ENCODE measurements at regions not wholly inside any gene's neighbourhood (a gene's known extent, or its start where the extent isn't known, plus 50 kb on each side); places are given as distances from the start of the nearest gene placed in this dataset.

- no peak overlapping the region for H3K27ac ChIP-seq (ENCODE audit: low read depth, low read length)
- H3K9ac ChIP-seq (ENCODE audit: low read depth, low read length) = no peak overlapping the region
- H3K27me3 ChIP-seq (ENCODE audit: control insufficient read depth, insufficient read depth, low read length) = no peaks in the 10 kb centered on the region
- H3K4me3 ChIP-seq (ENCODE audit: low read depth, low read length) = no peak overlapping the region
- no peaks in the 10 kb centered on the region for H3K36me3 ChIP-seq (ENCODE audit: control insufficient read depth, insufficient read depth, low read length)
- no peaks in the 10 kb centered on the region for H3K4me1 ChIP-seq (ENCODE audit: control insufficient read depth, insufficient read depth, low read length)
- no peaks in the 10 kb centered on the region for H3K9me3 ChIP-seq (ENCODE audit: control insufficient read depth, insufficient read depth, low read length)
Measured at GRCh38 chr9:78557540-78557939, 260.6 kb downstream of the PSAT1 start.

DNA sequence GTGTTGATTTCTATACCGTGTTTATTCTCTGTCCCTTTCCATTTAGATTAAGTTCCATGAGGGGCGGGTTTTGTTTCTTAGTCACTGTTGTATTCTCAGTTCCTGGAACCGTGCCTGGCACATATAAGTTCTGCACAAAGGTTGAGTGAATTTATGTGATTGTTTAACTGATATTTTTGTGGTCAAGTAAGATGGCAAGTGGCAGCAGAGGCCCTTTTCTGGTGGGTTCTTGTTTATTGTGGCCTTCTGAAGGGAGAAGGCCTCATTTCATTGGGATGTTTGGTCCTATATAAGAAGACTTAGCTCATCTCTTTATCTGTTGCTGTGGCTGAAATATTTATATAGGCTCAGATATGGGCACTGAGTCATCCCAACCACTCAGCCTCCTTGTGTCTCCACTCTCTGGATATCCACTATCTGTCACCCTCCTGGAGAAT, 262.5 kb downstream of the PSAT1 start:
- Histone ChIP-seq H3K9me3 (ENCODE audit: control insufficient read depth, insufficient read depth, low read length) (no peaks in the 10 kb centered on the region), H3K4me3 (ENCODE audit: low read depth, low read length) (no peak overlapping the region), H3K27me3 (ENCODE audit: control insufficient read depth, insufficient read depth, low read length) (no peaks in the 10 kb centered on the region), H3K36me3 (ENCODE audit: control insufficient read depth, insufficient read depth, low read length) (no peaks in the 10 kb centered on the region), H3K9ac (ENCODE audit: low read depth, low read length) (no peak overlapping the region), H3K27ac (ENCODE audit: low read depth, low read length) (no peak overlapping the region), H3K4me1 (ENCODE audit: control insufficient read depth, insufficient read depth, low read length) (no peaks in the 10 kb centered on the region)

DNA sequence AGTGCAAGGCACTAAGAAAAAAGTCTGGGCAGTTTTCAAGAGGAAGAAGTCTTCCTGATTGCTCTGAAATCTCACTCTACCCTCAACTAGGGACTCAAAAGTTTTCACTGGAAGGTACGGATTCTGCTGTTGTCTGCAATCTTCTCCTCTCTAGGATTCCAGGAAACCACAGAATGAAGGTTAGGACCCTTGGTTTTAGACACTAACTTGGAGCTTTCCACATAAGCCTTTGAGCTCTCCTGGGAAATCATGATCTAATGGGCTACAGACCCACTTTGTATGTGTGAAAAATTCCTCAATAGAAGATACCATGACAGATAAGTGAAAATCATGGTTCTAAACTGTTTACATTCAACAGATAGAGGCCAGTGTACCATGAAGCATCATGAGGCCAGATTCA, 265.1 kb downstream of the PSAT1 start:
- Histone ChIP-seq H3K27ac (ENCODE audit: low read depth, low read length) (no peak overlapping the region), H3K4me1 (ENCODE audit: control insufficient read depth, insufficient read depth, low read length) (no peaks in the 10 kb centered on the region), H3K4me3 (ENCODE audit: low read depth, low read length) (no peak overlapping the region), H3K9ac (ENCODE audit: low read depth, low read length) (no peak overlapping the region), H3K36me3 (ENCODE audit: control insufficient read depth, insufficient read depth, low read length) (no peaks in the 10 kb centered on the region), H3K9me3 (ENCODE audit: control insufficient read depth, insufficient read depth, low read length) (no peaks in the 10 kb centered on the region), H3K27me3 (ENCODE audit: control insufficient read depth, insufficient read depth, low read length) (no peaks in the 10 kb centered on the region)

GRCh38 chr9:78563269-78563668, 266.3 kb downstream of the PSAT1 start:
- no peaks in the 10 kb centered on the region for H3K4me1 ChIP-seq (ENCODE audit: control insufficient read depth, insufficient read depth, low read length)
- no peak overlapping the region for H3K9ac ChIP-seq (ENCODE audit: low read depth, low read length)
- no peaks in the 10 kb centered on the region for H3K36me3 ChIP-seq (ENCODE audit: control insufficient read depth, insufficient read depth, low read length)
- H3K27me3 ChIP-seq (ENCODE audit: control insufficient read depth, insufficient read depth, low read length) = no peaks in the 10 kb centered on the region
- no peak overlapping the region for H3K27ac ChIP-seq (ENCODE audit: low read depth, low read length)
- no peaks in the 10 kb centered on the region for H3K9me3 ChIP-seq (ENCODE audit: control insufficient read depth, insufficient read depth, low read length)
- no peak overlapping the region for H3K4me3 ChIP-seq (ENCODE audit: low read depth, low read length)

- no peaks in the 10 kb centered on the region for H3K27me3 ChIP-seq (ENCODE audit: control insufficient read depth, insufficient read depth, low read length)
- H3K9ac ChIP-seq (ENCODE audit: low read depth, low read length) = no peak overlapping the region
- no peaks in the 10 kb centered on the region for H3K9me3 ChIP-seq (ENCODE audit: control insufficient read depth, insufficient read depth, low read length)
- H3K4me3 ChIP-seq (ENCODE audit: low read depth, low read length) = no peak overlapping the region
- no peaks in the 10 kb centered on the region for H3K36me3 ChIP-seq (ENCODE audit: control insufficient read depth, insufficient read depth, low read length)
- H3K4me1 ChIP-seq (ENCODE audit: control insufficient read depth, insufficient read depth, low read length) = no peaks in the 10 kb centered on the region
- no peak overlapping the region for H3K27ac ChIP-seq (ENCODE audit: low read depth, low read length)
Measured at GRCh38 chr9:78565481-78565880, 268.6 kb downstream of the PSAT1 start.

GRCh38 chr9:78566521-78566920, 269.6 kb downstream of the PSAT1 start:
- H3K27me3 ChIP-seq (ENCODE audit: control insufficient read depth, insufficient read depth, low read length) = no peaks in the 10 kb centered on the region
- no peak overlapping the region for H3K4me3 ChIP-seq (ENCODE audit: low read depth, low read length)
- H3K4me1 ChIP-seq (ENCODE audit: control insufficient read depth, insufficient read depth, low read length) = no peaks in the 10 kb centered on the region
- H3K9ac ChIP-seq (ENCODE audit: low read depth, low read length) = no peak overlapping the region
- no peaks in the 10 kb centered on the region for H3K9me3 ChIP-seq (ENCODE audit: control insufficient read depth, insufficient read depth, low read length)
- no peaks in the 10 kb centered on the region for H3K36me3 ChIP-seq (ENCODE audit: control insufficient read depth, insufficient read depth, low read length)
- no peak overlapping the region for H3K27ac ChIP-seq (ENCODE audit: low read depth, low read length)

GRCh38 chr9:78566948-78567675, 270.2 kb downstream of the PSAT1 start:
- Histone ChIP-seq H3K27me3 (ENCODE audit: control insufficient read depth, insufficient read depth, low read length) (no peaks in the 10 kb centered on the region), H3K4me3 (ENCODE audit: low read depth, low read length) (no peak overlapping the region), H3K9me3 (ENCODE audit: control insufficient read depth, insufficient read depth, low read length) (no peaks in the 10 kb centered on the region), H3K9ac (ENCODE audit: low read depth, low read length) (no peak overlapping the region), H3K27ac (ENCODE audit: low read depth, low read length) (no peak overlapping the region), H3K36me3 (ENCODE audit: control insufficient read depth, insufficient read depth, low read length) (no peaks in the 10 kb centered on the region), H3K4me1 (ENCODE audit: control insufficient read depth, insufficient read depth, low read length) (no peaks in the 10 kb centered on the region)

GRCh38 chr9:78567693-78568092, 270.8 kb downstream of the PSAT1 start:
- H3K36me3 ChIP-seq (ENCODE audit: control insufficient read depth, insufficient read depth, low read length) = no peaks in the 10 kb centered on the region
- H3K4me1 ChIP-seq (ENCODE audit: control insufficient read depth, insufficient read depth, low read length) = 0 out of 2 replicates have a peak, but pooled peaks cover 2% of the 10 kb centered on the region
- no peak overlapping the region for H3K9ac ChIP-seq (ENCODE audit: low read depth, low read length)
- H3K27ac ChIP-seq (ENCODE audit: low read depth, low read length) = no peak overlapping the region
- H3K4me3 ChIP-seq (ENCODE audit: low read depth, low read length) = no peak overlapping the region
- H3K9me3 ChIP-seq (ENCODE audit: control insufficient read depth, insufficient read depth, low read length) = no peaks in the 10 kb centered on the region
- H3K27me3 ChIP-seq (ENCODE audit: control insufficient read depth, insufficient read depth, low read length) = no peaks in the 10 kb centered on the region

DNA sequence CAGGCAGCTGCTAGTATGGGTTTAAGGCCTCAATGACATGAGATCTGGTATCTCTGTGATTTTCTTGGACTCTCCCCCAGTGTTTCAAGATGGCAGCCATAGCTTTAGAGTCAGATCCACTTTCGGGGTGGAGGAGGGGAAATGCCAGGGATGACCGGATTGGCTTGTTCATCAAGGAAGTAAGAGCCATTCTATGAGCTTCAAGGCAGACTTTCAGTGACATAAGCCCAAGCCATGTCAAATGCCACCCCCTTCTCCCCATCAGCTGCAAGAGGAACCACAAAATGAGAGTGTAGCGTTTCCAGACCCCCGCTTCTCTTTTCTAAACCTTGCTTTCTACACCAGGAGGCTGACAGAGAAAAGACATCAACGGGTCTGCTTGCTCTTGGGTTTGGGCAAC, 271.8 kb downstream of the PSAT1 start:
- H3K9ac ChIP-seq (ENCODE audit: low read depth, low read length) = no peak overlapping the region
- H3K36me3 ChIP-seq (ENCODE audit: control insufficient read depth, insufficient read depth, low read length) = no peaks in the 10 kb centered on the region
- no peak overlapping the region for H3K27ac ChIP-seq (ENCODE audit: low read depth, low read length)
- peaks cover 10% of the 10 kb centered on the region for H3K4me1 ChIP-seq (ENCODE audit: control insufficient read depth, insufficient read depth, low read length)
- H3K9me3 ChIP-seq (ENCODE audit: control insufficient read depth, insufficient read depth, low read length) = no peaks in the 10 kb centered on the region
- H3K4me3 ChIP-seq (ENCODE audit: low read depth, low read length) = no peak overlapping the region
- no peaks in the 10 kb centered on the region for H3K27me3 ChIP-seq (ENCODE audit: control insufficient read depth, insufficient read depth, low read length)

DNA sequence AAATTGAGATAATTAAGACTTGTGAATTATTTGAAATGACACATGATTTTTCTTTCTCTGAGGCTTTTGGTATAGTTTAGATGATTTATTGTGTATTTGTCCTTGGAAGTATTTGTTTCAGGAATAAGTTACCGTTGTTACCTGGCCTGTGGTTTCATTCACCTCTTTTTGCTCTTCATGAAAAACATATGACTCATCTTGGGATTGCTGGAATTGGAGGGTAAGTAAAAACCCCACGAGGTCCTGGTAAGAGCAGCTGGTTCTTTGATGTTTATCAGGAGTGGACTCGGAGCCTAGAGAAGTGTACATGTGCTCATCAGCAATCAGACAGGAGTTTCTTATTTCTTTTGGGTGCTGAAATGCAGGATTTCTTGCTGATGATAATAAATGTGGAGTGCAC, 275.3 kb downstream of the PSAT1 start:
- H3K36me3 ChIP-seq (ENCODE audit: control insufficient read depth, insufficient read depth, low read length) = no peaks in the 10 kb centered on the region
- H3K9ac ChIP-seq (ENCODE audit: low read depth, low read length) = no peak overlapping the region
- H3K27me3 ChIP-seq (ENCODE audit: control insufficient read depth, insufficient read depth, low read length) = no peaks in the 10 kb centered on the region
- no peak overlapping the region for H3K27ac ChIP-seq (ENCODE audit: low read depth, low read length)
- peaks cover 32% of the 10 kb centered on the region for H3K4me1 ChIP-seq (ENCODE audit: control insufficient read depth, insufficient read depth, low read length)
- no peaks in the 10 kb centered on the region for H3K9me3 ChIP-seq (ENCODE audit: control insufficient read depth, insufficient read depth, low read length)
- H3K4me3 ChIP-seq (ENCODE audit: low read depth, low read length) = no peak overlapping the region

- Histone ChIP-seq H3K27ac (ENCODE audit: low read depth, low read length) (no peak overlapping the region), H3K9me3 (ENCODE audit: control insufficient read depth, insufficient read depth, low read length) (no peaks in the 10 kb centered on the region), H3K4me1 (ENCODE audit: control insufficient read depth, insufficient read depth, low read length) (peaks cover 32% of the 10 kb centered on the region), H3K27me3 (ENCODE audit: control insufficient read depth, insufficient read depth, low read length) (no peaks in the 10 kb centered on the region), H3K9ac (ENCODE audit: low read depth, low read length) (no peak overlapping the region), H3K36me3 (ENCODE audit: control insufficient read depth, insufficient read depth, low read length) (no peaks in the 10 kb centered on the region), H3K4me3 (ENCODE audit: low read depth, low read length) (no peak overlapping the region)
Measured at GRCh38 chr9:78573205-78573604, 276.3 kb downstream of the PSAT1 start.

Measured in HUES48 (cell line).